WTC11 (cell line): ENCODE measurements at regions not wholly inside any gene's neighbourhood (a gene's known extent, or its start where the extent isn't known, plus 50 kb on each side); places are given as distances from the start of the nearest gene placed in this dataset.

Experiments used
- ATAC-seq: fragments of 200-7000 bp; cut with Tn5 transposase; 2 replicates; pipeline ENCODE4 v1.10.0; 2021; ENCODE audit warnings: mild to moderate bottlenecking, moderate library complexity
- CTCF ChIA-PET: fragments of 300-600 bp; sonication (Branson Sonifier 250); formaldehyde crosslinking; loops from one replicate; lab custom pipeline; 2021; ENCODE audit warnings: antibody characterized with exemption; lab: Charles Lee
- POLR2A ChIA-PET: fragments of 350-600 bp; sonication (Branson Sonifier 250); formaldehyde crosslinking; loops from one replicate; lab custom pipeline; 2021; ENCODE audit warnings: antibody characterized with exemption; lab: Charles Lee
- DNase-seq: peaks from one replicate; pipeline ENCODE4 v3.0.0; 2021; ENCODE audit warnings: low spot score
- H3K27ac Mint-ChIP-seq: 2 replicates; pipeline ENCODE4 v1.8.0; 2021; ENCODE audit warnings: mixed read lengths
- H3K27me3 Mint-ChIP-seq: 2 replicates; pipeline ENCODE4 v1.8.0; 2021; ENCODE audit warnings: low read depth, mild to moderate bottlenecking, moderate library complexity, mixed read lengths
- H3K36me3 Mint-ChIP-seq: 2 replicates; pipeline ENCODE4 v1.8.0; 2021; ENCODE audit warnings: mixed read lengths
- H3K4me1 Mint-ChIP-seq: 2 replicates; pipeline ENCODE4 v1.8.0; 2022; ENCODE audit warnings: mixed read lengths
- H3K4me3 Mint-ChIP-seq: 2 replicates; pipeline ENCODE4 v1.8.0; 2021; ENCODE audit warnings: mild to moderate bottlenecking, moderate library complexity, mixed read lengths
- H3K9me3 Mint-ChIP-seq: 2 replicates; pipeline ENCODE4 v1.8.0; 2021; ENCODE audit warnings: mixed read lengths
- CBFB ChIP-seq: sonication (generic); formaldehyde crosslinking; IDR thresholded peaks from 2 replicates; pipeline ENCODE4 v1.8.1; 2022; ENCODE audit warnings: mild to moderate bottlenecking, low read depth, missing genetic modification reagents
- ERG ChIP-seq: fragments of 250-450 bp; sonication (Bioruptor Pico); IDR thresholded peaks from 2 replicates; pipeline ENCODE4 v1.8.0; 2021; ENCODE audit warnings: mild to moderate bottlenecking
- ETV6 ChIP-seq: sonication (generic); formaldehyde crosslinking; IDR thresholded peaks from 2 replicates; pipeline ENCODE4 v1.8.1; 2022; ENCODE audit warnings: mild to moderate bottlenecking, missing genetic modification reagents
- FOXJ3 ChIP-seq: sonication (generic); formaldehyde crosslinking; IDR thresholded peaks from 2 replicates; pipeline ENCODE4 v1.9.0; 2021; ENCODE audit warnings: missing genetic modification reagents, mild to moderate bottlenecking, borderline replicate concordance
- GTF2I ChIP-seq: fragments of 250-450 bp; sonication (Bioruptor Pico); conservative IDR thresholded peaks from 2 replicates; pipeline ENCODE4 v1.4.0; 2021; ENCODE audit warnings: mild to moderate bottlenecking
- IRF2 ChIP-seq: sonication (generic); formaldehyde crosslinking; IDR thresholded peaks from 2 replicates; pipeline ENCODE4 v1.8.0; 2022; ENCODE audit warnings: low read depth, missing genetic modification reagents, borderline replicate concordance
- JUN ChIP-seq: sonication (generic); formaldehyde crosslinking; IDR thresholded peaks from 2 replicates; pipeline ENCODE4 v1.8.0; 2023; ENCODE audit warnings: mild to moderate bottlenecking, missing genetic modification reagents
- MLX ChIP-seq: sonication (generic); formaldehyde crosslinking; IDR thresholded peaks from 2 replicates; pipeline ENCODE4 v1.8.1; 2023; ENCODE audit warnings: mild to moderate bottlenecking, missing genetic modification reagents, moderate library complexity
- NR2C2 ChIP-seq: sonication (generic); formaldehyde crosslinking; IDR thresholded peaks from 2 replicates; pipeline ENCODE4 v1.8.0; 2022; ENCODE audit warnings: mild to moderate bottlenecking, missing genetic modification reagents
- NR3C1 ChIP-seq: sonication (generic); formaldehyde crosslinking; conservative IDR thresholded peaks from 2 replicates; pipeline ENCODE4 v1.8.1; 2023; ENCODE audit warnings: low read depth, mild to moderate bottlenecking, missing genetic modification reagents
- RELA ChIP-seq: sonication (generic); formaldehyde crosslinking; IDR thresholded peaks from 2 replicates; pipeline ENCODE4 v1.8.1; 2022; ENCODE audit warnings: missing genetic modification reagents, mild to moderate bottlenecking, borderline replicate concordance
- SMAD4 ChIP-seq: sonication (generic); formaldehyde crosslinking; IDR thresholded peaks from 2 replicates; pipeline ENCODE4 v1.8.0; 2022; ENCODE audit warnings: mild to moderate bottlenecking, missing genetic modification reagents
- SOX15 ChIP-seq: fragments of 250-450 bp; sonication (Bioruptor Pico); IDR thresholded peaks from 2 replicates; pipeline ENCODE4 v1.9.0; 2021; ENCODE audit warnings: mild to moderate bottlenecking
- TP53 ChIP-seq: sonication (generic); formaldehyde crosslinking; IDR thresholded peaks from 2 replicates; pipeline ENCODE4 v1.8.1; 2023; ENCODE audit warnings: mild to moderate bottlenecking, missing genetic modification reagents
- USF2 ChIP-seq: sonication (generic); formaldehyde crosslinking; IDR thresholded peaks from 2 replicates; pipeline ENCODE4 v1.8.1; 2023; ENCODE audit warnings: mild to moderate bottlenecking, missing genetic modification reagents, moderate library complexity
- ZNF121 ChIP-seq: sonication (generic); formaldehyde crosslinking; IDR thresholded peaks from 2 replicates; pipeline ENCODE4 v1.8.0; 2023; ENCODE audit warnings: missing genetic modification reagents
- ZNF425 ChIP-seq: fragments of 250-450 bp; sonication (Bioruptor Pico); conservative IDR thresholded peaks from 2 replicates; pipeline ENCODE4 v1.9.0; 2021; ENCODE audit warnings: mild to moderate bottlenecking
- ZNF512 ChIP-seq: sonication (generic); formaldehyde crosslinking; IDR thresholded peaks from 2 replicates; pipeline ENCODE4 v1.8.1; 2022; ENCODE audit warnings: missing genetic modification reagents, borderline replicate concordance

GRCh38 chr12:76244300-76244699, 103.9 kb downstream of the BBS10 start:
- DNase-seq (no peak), ATAC-seq (no peak)
- Mint-ChIP-seq H3K4me1 (peaks cover 4% of the 10 kb centered on the region), H3K36me3 (no peaks in the 10 kb centered on the region), H3K4me3 (no peak overlapping the region), H3K27ac (no peak overlapping the region), H3K27me3 (no peaks in the 10 kb centered on the region), H3K9me3 (peaks cover 10% of the 10 kb centered on the region)
- CTCF ChIA-PET = no interaction called here
- TF ChIP-seq ERG (CRISPR knock-in tag) = no peak
- no peak for TF ChIP-seq SMAD4 (CRISPR knock-in tag)
- no peak for TF ChIP-seq CBFB (CRISPR knock-in tag)
- TF ChIP-seq ETV6 (CRISPR knock-in tag) = no peak
- no peak for TF ChIP-seq USF2 (CRISPR knock-in tag)
- TF ChIP-seq JUN (CRISPR knock-in tag) = no peak
- no peak for TF ChIP-seq GTF2I
- TF ChIP-seq TP53 (CRISPR knock-in tag) = no peak
- POLR2A ChIA-PET = no interaction called here

GRCh38 chr12:76242813-76243550, 105.2 kb downstream of the BBS10 start:
- no peaks in the 10 kb centered on the region for H3K4me1 Mint-ChIP-seq
- no peak for ATAC-seq

GRCh38 chr12:76241371-76241770, 106.8 kb downstream of the BBS10 start:
- H3K27ac Mint-ChIP-seq = no peak overlapping the region
- ChIA-PET POLR2A (no interaction called here), CTCF (no interaction called here)
- no peak for DNase-seq
- H3K9me3 Mint-ChIP-seq = peaks cover 10% of the 10 kb centered on the region
- no peak for ATAC-seq
- no peaks in the 10 kb centered on the region for H3K27me3 Mint-ChIP-seq
- H3K4me3 Mint-ChIP-seq = no peak overlapping the region
- H3K36me3 Mint-ChIP-seq = no peaks in the 10 kb centered on the region
- no peaks in the 10 kb centered on the region for H3K4me1 Mint-ChIP-seq
- no peak for TF ChIP-seq RELA (CRISPR knock-in tag)
- TF ChIP-seq CBFB (CRISPR knock-in tag) = no peak
- TF ChIP-seq ZNF425 = no peak
- no peak for TF ChIP-seq ZNF512 (CRISPR knock-in tag)
- TF ChIP-seq USF2 (CRISPR knock-in tag) = no peak
- no peak for TF ChIP-seq IRF2 (CRISPR knock-in tag)
- TF ChIP-seq SOX15 = no peak
- no peak for TF ChIP-seq FOXJ3 (CRISPR knock-in tag)
- TF ChIP-seq SMAD4 (CRISPR knock-in tag) = no peak
- no peak for TF ChIP-seq TP53 (CRISPR knock-in tag)
- TF ChIP-seq ZNF121 (CRISPR knock-in tag) = no peak

More at GRCh38 chr12:76242813-76243550, 105.2 kb downstream of the BBS10 start:
- Mint-ChIP-seq H3K36me3 (no peaks in the 10 kb centered on the region), H3K9me3 (peaks cover 10% of the 10 kb centered on the region), H3K27me3 (no peaks in the 10 kb centered on the region), H3K27ac (no peak overlapping the region), H3K4me3 (no peak overlapping the region)
- POLR2A ChIA-PET = no interaction called here
- DNase-seq = no peak
- CTCF ChIA-PET = no interaction called here
- TF ChIP-seq JUN (CRISPR knock-in tag) (no peak), NR2C2 (CRISPR knock-in tag) (no peak), ZNF425 (no peak), MLX (CRISPR knock-in tag) (no peak), NR3C1 (CRISPR knock-in tag) (no peak)
